Epithelial cell of proximal tubule (primary cell): ENCODE measurements at regions not wholly inside any gene's neighbourhood (a gene's known extent, or its start where the extent isn't known, plus 50 kb on each side); places are given as distances from the start of the nearest gene placed in this dataset.

Experiments
- DNase-seq: peaks from one replicate; pipeline ENCODE4 v3.0.0-alpha.2; 2011; ENCODE audit warnings: low read depth
- H3K4me3 ChIP-seq: 2 replicates; pipeline ENCODE4 v1.5.1; 2011; ENCODE audit warnings: low read depth, mild to moderate bottlenecking, low read length
- TF ChIP-seq, protein P1 (sequence below): conservative IDR thresholded peaks from 2 replicates; pipeline ENCODE4 v1.5.1; 2012; ENCODE audit warnings: low read depth, mild to moderate bottlenecking, low read length

- DNase-seq = no peak
- TF ChIP-seq, protein P1, sequence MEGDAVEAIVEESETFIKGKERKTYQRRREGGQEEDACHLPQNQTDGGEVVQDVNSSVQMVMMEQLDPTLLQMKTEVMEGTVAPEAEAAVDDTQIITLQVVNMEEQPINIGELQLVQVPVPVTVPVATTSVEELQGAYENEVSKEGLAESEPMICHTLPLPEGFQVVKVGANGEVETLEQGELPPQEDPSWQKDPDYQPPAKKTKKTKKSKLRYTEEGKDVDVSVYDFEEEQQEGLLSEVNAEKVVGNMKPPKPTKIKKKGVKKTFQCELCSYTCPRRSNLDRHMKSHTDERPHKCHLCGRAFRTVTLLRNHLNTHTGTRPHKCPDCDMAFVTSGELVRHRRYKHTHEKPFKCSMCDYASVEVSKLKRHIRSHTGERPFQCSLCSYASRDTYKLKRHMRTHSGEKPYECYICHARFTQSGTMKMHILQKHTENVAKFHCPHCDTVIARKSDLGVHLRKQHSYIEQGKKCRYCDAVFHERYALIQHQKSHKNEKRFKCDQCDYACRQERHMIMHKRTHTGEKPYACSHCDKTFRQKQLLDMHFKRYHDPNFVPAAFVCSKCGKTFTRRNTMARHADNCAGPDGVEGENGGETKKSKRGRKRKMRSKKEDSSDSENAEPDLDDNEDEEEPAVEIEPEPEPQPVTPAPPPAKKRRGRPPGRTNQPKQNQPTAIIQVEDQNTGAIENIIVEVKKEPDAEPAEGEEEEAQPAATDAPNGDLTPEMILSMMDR = no peak
- no peak overlapping the region for H3K4me3 ChIP-seq
These were observed 698.3 kb downstream of the EPM2A start for GRCh38 chr6:145036848-145037567.

GRCh38 chr6:145042559-145042958 lies 692.8 kb downstream of the EPM2A start:
- no peak overlapping the region for H3K4me3 ChIP-seq
- TF ChIP-seq, protein P1 = peak; percentile 30
- DNase-seq = no peak

GRCh38 chr6:145043926-145044500 lies 691.3 kb downstream of the EPM2A start:
- no peak for DNase-seq
- TF ChIP-seq, protein P1 = no peak

DNA sequence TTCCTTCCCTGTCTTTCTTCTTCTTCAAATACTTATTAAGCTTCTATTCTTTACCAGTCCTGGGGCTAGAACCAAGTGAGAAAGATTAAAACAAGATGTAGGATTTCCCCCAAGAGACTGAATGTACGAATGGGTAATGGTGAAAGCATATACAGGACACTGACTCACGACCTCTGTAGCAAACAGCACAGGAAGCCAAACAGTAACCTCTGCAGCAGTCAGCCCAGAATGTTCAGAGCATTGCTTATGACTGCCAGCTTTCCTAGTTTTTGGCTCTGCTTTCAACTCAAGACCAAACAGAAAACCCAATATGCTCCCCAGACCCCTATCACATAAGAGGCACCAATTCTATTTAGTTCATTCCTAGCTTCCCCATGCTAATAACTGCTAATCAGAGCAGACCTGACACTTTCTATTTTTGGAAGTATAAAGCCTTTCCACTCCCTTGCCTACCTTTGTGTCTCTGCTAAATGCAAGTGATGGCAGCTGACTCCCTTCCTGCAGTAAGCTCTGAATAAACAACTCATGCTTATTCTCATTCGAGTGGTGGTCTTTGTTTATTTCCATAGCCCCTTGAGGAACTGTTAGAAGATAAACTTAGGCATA lies 690.6 kb downstream of the EPM2A start:
- H3K4me3 ChIP-seq = no peak overlapping the region
- TF ChIP-seq, protein P1 = no peak
- DNase-seq = no peak

More at GRCh38 chr6:145043926-145044500, 691.3 kb downstream of the EPM2A start:
- H3K4me3 ChIP-seq = no peak overlapping the region

- TF ChIP-seq, protein P1 = no peak
- no peak for DNase-seq
- H3K4me3 ChIP-seq = no peak overlapping the region
These were observed 689.7 kb downstream of the EPM2A start for GRCh38 chr6:145045582-145045981.

GRCh38 chr6:145047891-145048290 lies 687.4 kb downstream of the EPM2A start:
- TF ChIP-seq, protein P1 = no peak
- H3K4me3 ChIP-seq = no peak overlapping the region
- no peak for DNase-seq

DNA sequence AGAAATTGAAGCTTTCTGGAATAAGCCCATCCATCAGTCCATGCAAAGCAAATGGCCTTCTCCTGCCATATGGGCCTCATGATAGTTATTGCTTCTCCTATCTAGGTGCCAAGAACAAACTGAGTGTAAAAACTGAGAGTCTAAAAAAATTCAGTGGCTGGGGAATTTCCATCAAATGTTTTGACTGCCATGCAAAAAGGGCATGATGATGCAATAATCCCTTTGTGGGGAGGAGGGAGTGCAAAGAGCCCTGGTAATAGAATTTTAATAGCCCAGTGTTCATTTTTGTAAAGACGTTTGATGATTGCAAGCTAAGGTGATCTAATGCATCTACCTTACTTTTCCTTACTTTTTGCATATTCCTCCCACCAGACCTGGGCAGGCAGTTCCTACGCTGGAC lies 683.7 kb downstream of the EPM2A start:
- H3K4me3 ChIP-seq = no peak overlapping the region
- DNase-seq = no peak
- TF ChIP-seq, protein P1 = no peak
